ENCODE measurements at regions not wholly inside any gene's neighbourhood (a gene's known extent, or its start where the extent isn't known, plus 50 kb on each side); places are given as distances from the start of the nearest gene placed in this dataset.

- ChIA-PET POLR2A (no interaction called here), CTCF (no interaction called here)
- no peak for TF ChIP-seq POLR2A (IDR thresholded peaks at IDR 0.05; ENCODE audit: low read depth, low read length)
- TF ChIP-seq MYC (IDR thresholded peaks at IDR 0.05; ENCODE audit: low read depth, low read length), result no peak
- no peak for TF ChIP-seq JUN (IDR thresholded peaks at IDR 0.05; ENCODE audit: borderline replicate concordance, insufficient read depth, insufficient read length, low read depth)
- TF ChIP-seq, protein P1, sequence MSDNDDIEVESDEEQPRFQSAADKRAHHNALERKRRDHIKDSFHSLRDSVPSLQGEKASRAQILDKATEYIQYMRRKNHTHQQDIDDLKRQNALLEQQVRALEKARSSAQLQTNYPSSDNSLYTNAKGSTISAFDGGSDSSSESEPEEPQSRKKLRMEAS (IDR thresholded peaks at IDR 0.05; ENCODE audit: insufficient read depth, insufficient read length), result no peak
- no peak for TF ChIP-seq FOS (IDR thresholded peaks at IDR 0.05; ENCODE audit: borderline replicate concordance, insufficient read depth, low read length)
- TF ChIP-seq, protein P2, sequence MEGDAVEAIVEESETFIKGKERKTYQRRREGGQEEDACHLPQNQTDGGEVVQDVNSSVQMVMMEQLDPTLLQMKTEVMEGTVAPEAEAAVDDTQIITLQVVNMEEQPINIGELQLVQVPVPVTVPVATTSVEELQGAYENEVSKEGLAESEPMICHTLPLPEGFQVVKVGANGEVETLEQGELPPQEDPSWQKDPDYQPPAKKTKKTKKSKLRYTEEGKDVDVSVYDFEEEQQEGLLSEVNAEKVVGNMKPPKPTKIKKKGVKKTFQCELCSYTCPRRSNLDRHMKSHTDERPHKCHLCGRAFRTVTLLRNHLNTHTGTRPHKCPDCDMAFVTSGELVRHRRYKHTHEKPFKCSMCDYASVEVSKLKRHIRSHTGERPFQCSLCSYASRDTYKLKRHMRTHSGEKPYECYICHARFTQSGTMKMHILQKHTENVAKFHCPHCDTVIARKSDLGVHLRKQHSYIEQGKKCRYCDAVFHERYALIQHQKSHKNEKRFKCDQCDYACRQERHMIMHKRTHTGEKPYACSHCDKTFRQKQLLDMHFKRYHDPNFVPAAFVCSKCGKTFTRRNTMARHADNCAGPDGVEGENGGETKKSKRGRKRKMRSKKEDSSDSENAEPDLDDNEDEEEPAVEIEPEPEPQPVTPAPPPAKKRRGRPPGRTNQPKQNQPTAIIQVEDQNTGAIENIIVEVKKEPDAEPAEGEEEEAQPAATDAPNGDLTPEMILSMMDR (IDR thresholded peaks at IDR 0.05; ENCODE audit: extremely low read depth in 1 of 2, insufficient read depth in 1 of 2, low read depth in 1 of 2, low read length in 2 of 2), result no peak
- TF ChIP-seq EZH2 (IDR thresholded peaks at IDR 0.05; ENCODE audit: borderline replicate concordance, low read depth, low read length, severe bottlenecking), result no peak
- TF ChIP-seq GATA2 (IDR thresholded peaks at IDR 0.05; ENCODE audit: insufficient read depth, insufficient read length, low read depth, low read length), result no peak
- TF ChIP-seq POLR2AphosphoS5 (IDR thresholded peaks at IDR 0.05; ENCODE audit: insufficient read depth, low read depth, low read length), result no peak
- H3K79me2 ChIP-seq (ENCODE audit: control insufficient read depth, insufficient read depth, low read length), result no peaks in the 10 kb centered on the region
- no peak for FAIRE-seq
- H3K9me3 ChIP-seq (replicated peaks; ENCODE audit: control insufficient read depth, insufficient read depth, low read length), result no peaks in the 10 kb centered on the region
- no peaks in the 10 kb centered on the region for H3K27me3 ChIP-seq (ENCODE audit: control insufficient read depth in 2 of 2, insufficient read depth in 2 of 2, low read length in 2 of 2)
- no peak overlapping the region for H3K4me2 ChIP-seq (ENCODE audit: insufficient read depth, low read length)
- intact Hi-C loops (cut with micrococcal nuclease) (no loop called here), dilution Hi-C loops (cut with MboI; ENCODE audit: extremely low pct_ligation_motif_present, low sequenced_read_pairs) (no loop called here)
- no peaks in the 10 kb centered on the region for H3K9me1 ChIP-seq (replicated peaks; ENCODE audit: control insufficient read depth, extremely low read depth, insufficient read depth, low read length)
- no peaks in the 10 kb centered on the region for H3K36me3 ChIP-seq (ENCODE audit: control insufficient read depth in 2 of 2, extremely low read depth in 1 of 2, insufficient read depth in 2 of 2, low read length in 2 of 2)
- H2AFZ ChIP-seq (ENCODE audit: low read depth, low read length), result no peak overlapping the region
- H3K4me3 ChIP-seq (replicated peaks in 1 of 3; ENCODE audit: insufficient read depth in 1 of 3, low read depth in 1 of 3, low read length in 3 of 3), result no peak overlapping the region
- H3K4me1 ChIP-seq (ENCODE audit: control insufficient read depth, extremely low read depth, insufficient read depth, low read length), result no peaks in the 10 kb centered on the region
- no peak overlapping the region for H3K27ac ChIP-seq (ENCODE audit: insufficient read depth, low read depth, low read length)
- no peak for DNase-seq (ENCODE audit: low read depth, low spot score)
- H3K9ac ChIP-seq (replicated peaks; ENCODE audit: extremely low read depth, insufficient read depth, low read length), result no peak overlapping the region
- no peaks in the 10 kb centered on the region for H4K20me1 ChIP-seq (replicated peaks; ENCODE audit: control insufficient read depth, extremely low read depth, insufficient read depth, low read length)
- BruUV-seq (replicated peaks), result no TSS peak
These were observed 206.8 kb downstream of the ZNF326 start for GRCh38 chr1:90201467-90202358.

All from endothelial cell of umbilical vein (primary cell).